Body of pancreas (tissue), 4 donors: ENCODE measurements at regions not wholly inside any gene's neighbourhood (a gene's known extent, or its start where the extent isn't known, plus 50 kb on each side); places are given as distances from the start of the nearest gene placed in this dataset.

ENCODE experiments used
- CTCF ChIP-seq, 7 experiments: fragments of 450-650 bp in 4 of 7; fragments of 200-600 bp in 3 of 7; sonication (generic) in 3 of 7; IDR thresholded peaks; one replicate each; pipeline ENCODE4 v1.5.1; 2016 to 2019; ENCODE audit warnings: antibody characterized with exemption in 7 of 7
- POLR2A ChIP-seq, 3 donors: fragments of 450-650 bp; IDR thresholded peaks; one replicate each; pipeline ENCODE4 v1.6.1; 2016; ENCODE audit warnings: antibody characterized with exemption in 3 of 3, mild to moderate bottlenecking in 2 of 3

- TF ChIP-seq CTCF (IDR thresholded peaks at IDR 0.05) (no peak), POLR2A (IDR thresholded peaks at IDR 0.05) (no peak)
These were observed 258.2 kb downstream of the PARN start for GRCh38 chr16:14371778-14372431.
